Gastrocnemius medialis (tissue), 4 donors: ENCODE measurements at regions not wholly inside any gene's neighbourhood (a gene's known extent, or its start where the extent isn't known, plus 50 kb on each side); places are given as distances from the start of the nearest gene placed in this dataset.

Experiments
- CTCF ChIP-seq, 5 experiments: fragments of 450-650 bp in 3 of 5; fragments of 200-600 bp in 2 of 5; sonication (generic) in 2 of 5; IDR thresholded peaks in 4 of 5; conservative IDR thresholded peaks in 1 of 5; 1 replicate in 4 of 5; 2 replicates in 1 of 5; pipeline ENCODE4 v1.5.1; 2016 to 2019; ENCODE audit warnings: antibody characterized with exemption in 5 of 5, mild to moderate bottlenecking in 3 of 5, moderate library complexity in 3 of 5
- POLR2A ChIP-seq, 2 donors: fragments of 450-650 bp; IDR thresholded peaks; one replicate each; pipeline ENCODE4 v1.6.1; 2017; ENCODE audit warnings: antibody characterized with exemption in 2 of 2, mild to moderate bottlenecking in 2 of 2, moderate library complexity in 2 of 2

- TF ChIP-seq CTCF (IDR thresholded peaks at IDR 0.05 in 4 of 5, conservative IDR thresholded peaks at IDR 0.05 in 1 of 5): no peak
- no peak for TF ChIP-seq POLR2A (IDR thresholded peaks at IDR 0.05)
Measured at GRCh38 chr13:67867206-67867605, 637.1 kb upstream of the PCDH9 start.
